Activated T-cell treated with anti-CD3 and anti-CD28 coated beads, Interleukin-2, amount 50 U/mL, for 72 hours (primary cell): ENCODE measurements at regions not wholly inside any gene's neighbourhood (a gene's known extent, or its start where the extent isn't known, plus 50 kb on each side); places are given as distances from the start of the nearest gene placed in this dataset.

ENCODE experiments used
- ATAC-seq, 2 donors: fragments of 150-1000 bp; cut with Tn5 transposase; replicated peaks in 1 of 2; 2 replicates each; pipeline ENCODE4 v1.10.0; 2021; ENCODE audit warnings: moderate library complexity in 2 of 2, mild to moderate bottlenecking in 1 of 2
- DNase-seq, 2 donors: peaks; one replicate each; pipeline ENCODE4 v3.0.0; 2021 to 2022; ENCODE audit warnings: mixed read lengths in 1 of 2
- H3K27ac Mint-ChIP-seq: one replicate; pipeline ENCODE4 v1.8.0; 2022; ENCODE audit warnings: mild to moderate bottlenecking, moderate library complexity, mixed read lengths
- H3K27me3 Mint-ChIP-seq: one replicate; pipeline ENCODE4 v1.8.0; 2022; ENCODE audit warnings: low read depth, mixed read lengths
- H3K36me3 Mint-ChIP-seq, 2 donors: one replicate each; pipeline ENCODE4 v1.8.0; 2022; ENCODE audit warnings: mixed read lengths in 2 of 2, mild to moderate bottlenecking in 1 of 2; ENCODE audit not compliant: insufficient read depth in 2 of 2
- H3K4me1 Mint-ChIP-seq: one replicate; pipeline ENCODE4 v1.8.0; 2022; ENCODE audit warnings: low read depth, mixed read lengths
- H3K4me3 Mint-ChIP-seq, 2 donors: one replicate each; pipeline ENCODE4 v1.8.0; 2022; ENCODE audit warnings: mild to moderate bottlenecking in 2 of 2, mixed read lengths in 2 of 2, moderate library complexity in 2 of 2
- H3K9me3 Mint-ChIP-seq, 2 donors: one replicate each; pipeline ENCODE4 v1.8.0; 2022; ENCODE audit warnings: mixed read lengths in 2 of 2

GRCh38 chr11:71108013-71108865, 144.1 kb downstream of the SHANK2 start:
- H3K27me3 Mint-ChIP-seq = no peaks in the 10 kb centered on the region
- no peak overlapping the region for H3K4me3 Mint-ChIP-seq
- no peaks in the 10 kb centered on the region for H3K36me3 Mint-ChIP-seq
- no peaks in the 10 kb centered on the region for H3K4me1 Mint-ChIP-seq
- no peak for ATAC-seq
- no peak for DNase-seq
- H3K9me3 Mint-ChIP-seq = no peaks in the 10 kb centered on the region
- H3K27ac Mint-ChIP-seq = no peak overlapping the region

GRCh38 chr11:71106671-71107070, 145.7 kb downstream of the SHANK2 start:
- Mint-ChIP-seq H3K27me3 (no peaks in the 10 kb centered on the region), H3K4me3 (no peak overlapping the region), H3K9me3 (no peaks in the 10 kb centered on the region), H3K27ac (no peak overlapping the region), H3K36me3 (no peaks in the 10 kb centered on the region), H3K4me1 (no peaks in the 10 kb centered on the region)
- ATAC-seq (no peak), DNase-seq (no peak)

GRCh38 chr11:71103266-71103665, 149.1 kb downstream of the SHANK2 start:
- Mint-ChIP-seq H3K9me3 (no peaks in the 10 kb centered on the region), H3K27me3 (no peaks in the 10 kb centered on the region), H3K4me1 (no peaks in the 10 kb centered on the region), H3K4me3 (no peak overlapping the region), H3K27ac (no peak overlapping the region), H3K36me3 (no peaks in the 10 kb centered on the region)
- ATAC-seq (no peak), DNase-seq (no peak)

GRCh38 chr11:71102251-71102995, 150.0 kb downstream of the SHANK2 start:
- Mint-ChIP-seq H3K36me3 (no peaks in the 10 kb centered on the region), H3K27me3 (no peaks in the 10 kb centered on the region), H3K4me3 (no peak overlapping the region), H3K27ac (no peak overlapping the region), H3K4me1 (no peaks in the 10 kb centered on the region), H3K9me3 (no peaks in the 10 kb centered on the region)
- no peak for ATAC-seq
- DNase-seq = no peak

GRCh38 chr11:71101606-71102005, 150.8 kb downstream of the SHANK2 start:
- Mint-ChIP-seq H3K36me3 (no peaks in the 10 kb centered on the region), H3K9me3 (no peaks in the 10 kb centered on the region), H3K27ac (no peak overlapping the region), H3K4me1 (no peaks in the 10 kb centered on the region), H3K27me3 (no peaks in the 10 kb centered on the region), H3K4me3 (no peak overlapping the region)
- DNase-seq = no peak
- no peak for ATAC-seq

GRCh38 chr11:71101046-71101445, 151.3 kb downstream of the SHANK2 start:
- Mint-ChIP-seq H3K27me3 (no peaks in the 10 kb centered on the region), H3K4me3 (no peak overlapping the region), H3K27ac (no peak overlapping the region), H3K4me1 (no peaks in the 10 kb centered on the region), H3K9me3 (no peaks in the 10 kb centered on the region), H3K36me3 (no peaks in the 10 kb centered on the region)
- DNase-seq = no peak
- ATAC-seq = no peak

GRCh38 chr11:71098776-71099175, 153.6 kb downstream of the SHANK2 start:
- no peaks in the 10 kb centered on the region for H3K4me1 Mint-ChIP-seq
- DNase-seq = no peak
- H3K27me3 Mint-ChIP-seq = no peaks in the 10 kb centered on the region
- no peaks in the 10 kb centered on the region for H3K9me3 Mint-ChIP-seq
- H3K4me3 Mint-ChIP-seq = no peak overlapping the region
- no peak for ATAC-seq
- no peaks in the 10 kb centered on the region for H3K36me3 Mint-ChIP-seq
- no peak overlapping the region for H3K27ac Mint-ChIP-seq

- no peak for DNase-seq
- Mint-ChIP-seq H3K9me3 (no peaks in the 10 kb centered on the region), H3K4me3 (no peak overlapping the region), H3K4me1 (no peaks in the 10 kb centered on the region), H3K27ac (no peak overlapping the region), H3K36me3 (no peaks in the 10 kb centered on the region), H3K27me3 (no peaks in the 10 kb centered on the region)
- no peak for ATAC-seq
Observed at GRCh38 chr11:71097506-71098240, 154.7 kb downstream of the SHANK2 start.

- no peaks in the 10 kb centered on the region for H3K4me1 Mint-ChIP-seq
- ATAC-seq (no peak), DNase-seq (no peak)
- H3K27ac Mint-ChIP-seq = no peak overlapping the region
- no peaks in the 10 kb centered on the region for H3K36me3 Mint-ChIP-seq
- no peaks in the 10 kb centered on the region for H3K27me3 Mint-ChIP-seq
- H3K4me3 Mint-ChIP-seq = no peak overlapping the region
- no peaks in the 10 kb centered on the region for H3K9me3 Mint-ChIP-seq
Observed at GRCh38 chr11:71096751-71097388, 155.5 kb downstream of the SHANK2 start.

- Mint-ChIP-seq H3K27ac (no peak overlapping the region), H3K9me3 (no peaks in the 10 kb centered on the region), H3K4me3 (no peak overlapping the region), H3K36me3 (no peaks in the 10 kb centered on the region), H3K4me1 (no peaks in the 10 kb centered on the region), H3K27me3 (no peaks in the 10 kb centered on the region)
- ATAC-seq (no peak), DNase-seq (no peak)
Observed at GRCh38 chr11:71095294-71095850, 157.0 kb downstream of the SHANK2 start.

- Mint-ChIP-seq H3K9me3 (no peaks in the 10 kb centered on the region), H3K36me3 (no peaks in the 10 kb centered on the region), H3K27me3 (no peaks in the 10 kb centered on the region), H3K4me3 (no peak overlapping the region), H3K27ac (no peak overlapping the region), H3K4me1 (no peaks in the 10 kb centered on the region)
- ATAC-seq (no peak), DNase-seq (no peak)
Observed at GRCh38 chr11:71094296-71095077, 157.9 kb downstream of the SHANK2 start.

GRCh38 chr11:71093783-71094182, 158.6 kb downstream of the SHANK2 start:
- H3K4me3 Mint-ChIP-seq = no peak overlapping the region
- H3K4me1 Mint-ChIP-seq = no peaks in the 10 kb centered on the region
- ATAC-seq = no peak
- no peak for DNase-seq
- no peak overlapping the region for H3K27ac Mint-ChIP-seq
- H3K36me3 Mint-ChIP-seq = no peaks in the 10 kb centered on the region
- no peaks in the 10 kb centered on the region for H3K27me3 Mint-ChIP-seq
- no peaks in the 10 kb centered on the region for H3K9me3 Mint-ChIP-seq
